Chondrocyte (in vitro differentiated cells): ENCODE measurements at regions not wholly inside any gene's neighbourhood (a gene's known extent, or its start where the extent isn't known, plus 50 kb on each side); places are given as distances from the start of the nearest gene placed in this dataset.

Source experiments
- DNase-seq: peaks from one replicate; pipeline ENCODE4 v3.0.0; 2021; ENCODE audit warnings: mixed read lengths, low spot score
- H3K27ac Mint-ChIP-seq: one replicate; pipeline ENCODE4 v1.8.0; 2021; ENCODE audit warnings: mild to moderate bottlenecking, moderate library complexity, mixed read lengths; ENCODE audit not compliant: unreplicated experiment
- H3K27me3 Mint-ChIP-seq: 2 replicates; pipeline ENCODE4 v1.8.0; 2021; ENCODE audit warnings: low read depth, mixed read lengths
- H3K36me3 Mint-ChIP-seq: 2 replicates; pipeline ENCODE4 v1.8.0; 2021; ENCODE audit warnings: low read depth, mixed read lengths
- H3K4me1 Mint-ChIP-seq: 2 replicates; pipeline ENCODE4 v1.8.0; 2021; ENCODE audit warnings: low read depth, mild to moderate bottlenecking, mixed read lengths
- H3K4me3 Mint-ChIP-seq: one replicate; pipeline ENCODE4 v1.8.0; 2021; ENCODE audit warnings: mild to moderate bottlenecking, moderate library complexity, mixed read lengths; ENCODE audit not compliant: unreplicated experiment
- H3K9me3 Mint-ChIP-seq: 2 replicates; pipeline ENCODE4 v1.8.0; 2021; ENCODE audit warnings: low read depth, mixed read lengths
- TF ChIP-seq, protein P1 (sequence below): fragments of 200-600 bp; sonication (generic); IDR thresholded peaks from 2 replicates; pipeline ENCODE4 v1.5.0; 2021; ENCODE audit warnings: antibody characterized with exemption, mild to moderate bottlenecking, moderate library complexity

DNA sequence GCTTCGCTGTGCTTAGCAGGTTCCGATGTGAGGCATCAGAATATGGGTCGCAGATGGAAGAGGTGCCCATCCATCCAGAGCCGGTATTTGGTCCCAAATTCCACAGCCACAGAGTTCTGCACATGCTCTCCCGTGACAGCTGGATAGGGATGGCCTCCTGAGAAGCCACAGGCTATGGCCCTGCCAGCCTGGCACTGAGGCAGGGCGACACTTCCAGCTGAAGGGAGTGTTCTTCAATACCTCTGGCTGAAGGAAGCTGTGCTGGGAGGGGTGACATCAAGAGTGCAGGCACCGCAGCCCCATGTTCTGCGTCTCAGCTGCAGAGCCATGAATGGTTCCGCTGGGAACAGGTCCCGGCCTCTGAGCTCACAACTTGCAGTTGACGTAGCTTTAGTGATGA is 83.4 kb upstream of the SIMC1 start:
- Mint-ChIP-seq H3K36me3 (peaks cover 2% of the 10 kb centered on the region), H3K4me1 (peaks cover 39% of the 10 kb centered on the region), H3K9me3 (peaks cover 3% of the 10 kb centered on the region), H3K27ac (no peak overlapping the region), H3K4me3 (no peak overlapping the region), H3K27me3 (peaks cover 18% of the 10 kb centered on the region)
- no peak for DNase-seq
- TF ChIP-seq, protein P1, sequence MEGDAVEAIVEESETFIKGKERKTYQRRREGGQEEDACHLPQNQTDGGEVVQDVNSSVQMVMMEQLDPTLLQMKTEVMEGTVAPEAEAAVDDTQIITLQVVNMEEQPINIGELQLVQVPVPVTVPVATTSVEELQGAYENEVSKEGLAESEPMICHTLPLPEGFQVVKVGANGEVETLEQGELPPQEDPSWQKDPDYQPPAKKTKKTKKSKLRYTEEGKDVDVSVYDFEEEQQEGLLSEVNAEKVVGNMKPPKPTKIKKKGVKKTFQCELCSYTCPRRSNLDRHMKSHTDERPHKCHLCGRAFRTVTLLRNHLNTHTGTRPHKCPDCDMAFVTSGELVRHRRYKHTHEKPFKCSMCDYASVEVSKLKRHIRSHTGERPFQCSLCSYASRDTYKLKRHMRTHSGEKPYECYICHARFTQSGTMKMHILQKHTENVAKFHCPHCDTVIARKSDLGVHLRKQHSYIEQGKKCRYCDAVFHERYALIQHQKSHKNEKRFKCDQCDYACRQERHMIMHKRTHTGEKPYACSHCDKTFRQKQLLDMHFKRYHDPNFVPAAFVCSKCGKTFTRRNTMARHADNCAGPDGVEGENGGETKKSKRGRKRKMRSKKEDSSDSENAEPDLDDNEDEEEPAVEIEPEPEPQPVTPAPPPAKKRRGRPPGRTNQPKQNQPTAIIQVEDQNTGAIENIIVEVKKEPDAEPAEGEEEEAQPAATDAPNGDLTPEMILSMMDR: no peak

DNA sequence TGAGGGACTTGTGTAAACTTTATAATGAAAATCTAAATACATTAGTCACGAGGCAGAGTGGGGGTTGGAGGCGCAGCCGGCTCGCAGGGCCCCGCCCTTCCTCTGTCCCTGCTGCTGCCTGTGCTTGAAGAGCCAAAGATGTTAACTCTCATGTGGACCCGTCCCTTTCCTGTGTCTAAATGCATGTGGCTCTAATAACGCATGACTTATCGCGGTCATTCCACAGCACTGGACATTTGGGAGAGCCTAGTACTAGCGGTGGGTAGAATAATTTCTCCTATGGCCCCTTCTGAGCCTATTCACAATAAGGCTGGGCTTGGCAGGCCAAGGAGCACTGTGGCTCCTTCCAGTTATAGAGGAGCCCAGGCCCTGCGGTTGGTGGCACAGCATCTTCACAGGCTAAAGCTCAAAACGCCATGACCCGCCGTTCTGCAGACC is 82.3 kb upstream of the SIMC1 start:
- peaks cover 36% of the 10 kb centered on the region for H3K4me1 Mint-ChIP-seq
- TF ChIP-seq, protein P1: no peak
- H3K9me3 Mint-ChIP-seq: peaks cover 11% of the 10 kb centered on the region
- H3K36me3 Mint-ChIP-seq: peaks cover 3% of the 10 kb centered on the region
- DNase-seq: no peak
- peaks cover 27% of the 10 kb centered on the region for H3K27me3 Mint-ChIP-seq
- no peak overlapping the region for H3K27ac Mint-ChIP-seq
- H3K4me3 Mint-ChIP-seq: no peak overlapping the region

DNA sequence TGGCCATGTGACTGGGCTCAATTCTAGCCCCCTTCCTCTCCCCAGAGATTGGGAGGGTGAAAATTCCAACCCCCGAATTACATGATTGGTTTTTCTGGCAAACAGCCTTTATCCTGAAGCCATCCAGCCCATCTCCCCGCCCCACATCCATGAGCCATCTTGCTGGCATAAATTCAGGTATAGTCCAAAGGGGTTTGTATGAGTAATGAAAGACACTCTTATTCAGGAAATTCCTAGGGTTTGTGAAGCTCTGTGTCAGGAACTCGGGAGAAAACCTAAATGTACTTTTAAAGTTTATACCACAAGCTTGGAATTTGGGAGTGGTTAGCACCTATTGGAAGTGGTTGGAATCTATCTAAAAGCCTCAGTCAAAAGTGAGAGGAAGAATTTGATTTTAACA is 80.6 kb upstream of the SIMC1 start:
- H3K9me3 Mint-ChIP-seq: peaks cover 11% of the 10 kb centered on the region
- no peak for DNase-seq

DNA sequence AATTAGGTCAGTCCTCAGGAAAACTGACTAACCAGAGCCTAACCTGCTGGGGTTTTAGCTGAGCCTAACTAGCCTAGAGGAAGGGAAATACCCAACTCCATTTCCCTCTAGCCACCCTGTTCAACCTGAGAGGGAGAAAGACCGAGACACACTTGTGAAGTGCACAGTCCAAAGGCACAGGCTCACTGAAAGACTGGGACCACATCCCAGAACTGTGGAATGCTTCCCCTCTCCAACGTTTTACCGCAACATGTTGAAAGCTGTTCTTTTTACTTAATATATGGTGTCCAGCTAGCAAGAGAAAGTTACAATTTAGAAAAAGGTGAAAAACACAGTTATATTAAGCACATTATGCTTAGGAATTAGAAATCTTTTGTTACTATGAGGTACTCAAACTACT is 76.8 kb upstream of the SIMC1 start:
- TF ChIP-seq, protein P1: no peak
- no peak for DNase-seq
- Mint-ChIP-seq H3K9me3 (peaks cover 11% of the 10 kb centered on the region), H3K4me1 (peaks cover 9% of the 10 kb centered on the region), H3K27ac (no peak overlapping the region), H3K36me3 (peaks cover 2% of the 10 kb centered on the region), H3K27me3 (peaks cover 58% of the 10 kb centered on the region), H3K4me3 (no peak overlapping the region)

More for the DNA sequence above, 80.6 kb upstream of the SIMC1 start:
- Mint-ChIP-seq H3K27ac (no peak overlapping the region), H3K4me3 (no peak overlapping the region), H3K36me3 (peaks cover 3% of the 10 kb centered on the region), H3K27me3 (peaks cover 36% of the 10 kb centered on the region), H3K4me1 (peaks cover 20% of the 10 kb centered on the region)
- TF ChIP-seq, protein P1: no peak

DNA sequence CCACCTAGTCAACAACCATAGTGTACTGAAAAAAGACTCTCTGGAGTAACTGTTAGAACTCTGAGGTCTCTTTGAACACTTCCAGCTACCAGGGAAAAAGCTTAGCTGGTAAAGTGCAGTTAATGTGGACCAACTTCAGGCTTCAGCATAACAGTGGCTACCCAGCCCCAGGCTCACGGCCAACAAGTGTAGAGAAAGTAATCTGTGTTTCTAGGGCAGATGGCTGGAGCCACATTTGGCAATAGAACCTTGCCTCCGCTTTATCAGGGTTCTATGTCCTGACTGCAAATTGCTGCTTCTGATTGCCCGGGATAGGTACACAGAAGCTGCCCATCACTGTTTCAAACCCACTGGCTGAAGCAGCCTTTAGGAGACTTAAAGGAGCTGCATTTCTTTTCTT is 76.0 kb upstream of the SIMC1 start:
- peaks cover 63% of the 10 kb centered on the region for H3K27me3 Mint-ChIP-seq
- peaks cover 11% of the 10 kb centered on the region for H3K9me3 Mint-ChIP-seq
- H3K27ac Mint-ChIP-seq: no peak overlapping the region
- DNase-seq: no peak
- H3K4me1 Mint-ChIP-seq: peaks cover 9% of the 10 kb centered on the region
- no peak overlapping the region for H3K4me3 Mint-ChIP-seq
- H3K36me3 Mint-ChIP-seq: peaks cover 2% of the 10 kb centered on the region
- TF ChIP-seq, protein P1: no peak
